GM23338 (cell line): ENCODE measurements at regions not wholly inside any gene's neighbourhood (a gene's known extent, or its start where the extent isn't known, plus 50 kb on each side); places are given as distances from the start of the nearest gene placed in this dataset.

ENCODE experiments used
- ATAC-seq: fragments of 200-7000 bp; cut with Tn5 transposase; 3 replicates; pipeline ENCODE4 v1.9.1; 2020
- DNase-seq: peaks from one replicate; pipeline ENCODE4 v3.0.0-alpha.2; 2015; ENCODE audit warnings: low spot score
- H2AFZ ChIP-seq: fragments of 200-600 bp; sonication (generic); 2 replicates; pipeline ENCODE4 v1.8.0; 2016; ENCODE audit warnings: antibody characterized with exemption, mild to moderate bottlenecking, moderate library complexity
- H3F3A ChIP-seq: fragments of 200-600 bp; sonication (generic); replicated peaks from 2 replicates; pipeline ENCODE4 v1.8.0; 2017; ENCODE audit warnings: antibody characterized with exemption, mixed run types, low read depth
- H3K27ac ChIP-seq: fragments of 200-600 bp; sonication (generic); 2 replicates; pipeline ENCODE4 v1.6.1; 2016; ENCODE audit warnings: low read depth
- H3K27me3 ChIP-seq: fragments of 200-600 bp; sonication (generic); 2 replicates; pipeline ENCODE4 v1.8.0; 2016; ENCODE audit warnings: mild to moderate bottlenecking, mixed run types, moderate library complexity; ENCODE audit not compliant: insufficient read depth
- H3K36me3 ChIP-seq: fragments of 200-600 bp; sonication (generic); 2 replicates; pipeline ENCODE4 v1.8.0; 2016; ENCODE audit warnings: mild to moderate bottlenecking; ENCODE audit not compliant: insufficient read depth
- H3K4me1 ChIP-seq: fragments of 200-600 bp; sonication (generic); 2 replicates; pipeline ENCODE4 v1.8.0; 2016; ENCODE audit warnings: mild to moderate bottlenecking, moderate library complexity; ENCODE audit not compliant: insufficient read depth
- H3K4me2 ChIP-seq: fragments of 200-600 bp; sonication (generic); 2 replicates; pipeline ENCODE4 v1.7.1; 2017; ENCODE audit warnings: mixed run types
- H3K4me3 ChIP-seq: fragments of 200-600 bp; sonication (generic); 2 replicates; pipeline ENCODE4 v1.6.1; 2016; ENCODE audit warnings: mixed run types
- H3K79me2 ChIP-seq: fragments of 200-600 bp; sonication (generic); replicated peaks from 2 replicates; pipeline ENCODE4 v1.8.0; 2017; ENCODE audit warnings: mild to moderate bottlenecking; ENCODE audit not compliant: insufficient read depth
- H3K9me2 ChIP-seq: fragments of 200-600 bp; sonication (generic); 2 replicates; pipeline ENCODE4 v1.8.0; 2017; ENCODE audit not compliant: insufficient read depth
- H4K20me1 ChIP-seq: fragments of 200-600 bp; sonication (generic); replicated peaks from 2 replicates; pipeline ENCODE4 v1.8.0; 2017; ENCODE audit warnings: mild to moderate bottlenecking; ENCODE audit not compliant: insufficient read depth
- H3K27ac Mint-ChIP-seq: 2 replicates; pipeline ENCODE4 v1.8.0; 2020; ENCODE audit warnings: inconsistent platforms, mild to moderate bottlenecking, moderate library complexity, mixed read lengths
- H3K27me3 Mint-ChIP-seq: 3 replicates; pipeline ENCODE4 v1.8.0; 2022; ENCODE audit warnings: low read depth, mild to moderate bottlenecking, moderate library complexity, mixed read lengths, inconsistent platforms; ENCODE audit not compliant: insufficient read depth, poor library complexity
- H3K36me3 Mint-ChIP-seq: 3 replicates; pipeline ENCODE4 v1.8.0; 2021; ENCODE audit warnings: low read depth, mild to moderate bottlenecking, inconsistent platforms, moderate library complexity, mixed read lengths
- H3K4me1 Mint-ChIP-seq: 3 replicates; pipeline ENCODE4 v1.8.0; 2020; ENCODE audit warnings: mild to moderate bottlenecking, inconsistent platforms, mixed read lengths
- H3K4me3 Mint-ChIP-seq: 3 replicates; pipeline ENCODE4 v1.8.0; 2021; ENCODE audit warnings: moderate library complexity, mild to moderate bottlenecking, inconsistent platforms, mixed read lengths
- H3K9me3 Mint-ChIP-seq: 3 replicates; pipeline ENCODE4 v1.8.0; 2020; ENCODE audit warnings: moderate library complexity, mild to moderate bottlenecking, inconsistent platforms, mixed read lengths
- CREB1 ChIP-seq: fragments of 250-450 bp; sonication (Bioruptor Pico); IDR thresholded peaks from 2 replicates; pipeline ENCODE4 v1.5.0; 2020; ENCODE audit warnings: low read depth, mild to moderate bottlenecking, moderate library complexity
- JUNB ChIP-seq: IDR thresholded peaks from one replicate; pipeline ENCODE4 v1.6.1; 2016; ENCODE audit warnings: antibody characterized with exemption; ENCODE audit not compliant: unreplicated experiment
- NANOG ChIP-seq: IDR thresholded peaks from 2 replicates; pipeline ENCODE4 v1.6.1; 2016; ENCODE audit warnings: antibody characterized with exemption, borderline replicate concordance
- POLR2AphosphoS5 ChIP-seq: IDR thresholded peaks from 2 replicates; pipeline ENCODE4 v1.6.1; 2016; ENCODE audit warnings: antibody characterized with exemption, low read depth
- TF ChIP-seq, protein P1 (sequence below): fragments of 250-450 bp; sonication (Bioruptor Pico); IDR thresholded peaks from 2 replicates; pipeline ENCODE4 v1.5.0; 2020; ENCODE audit warnings: mild to moderate bottlenecking, moderate library complexity
- TF ChIP-seq, protein P2 (sequence below), 2 experiments: fragments of 200-600 bp in 1 of 2; sonication (generic) in 1 of 2; conservative IDR thresholded peaks; 2 replicates each; pipeline versions ENCODE4 v1.5.1 to v1.6.1; 2016 to 2017; ENCODE audit warnings: antibody characterized with exemption in 2 of 2, low read depth in 2 of 2, mild to moderate bottlenecking in 2 of 2, moderate library complexity in 1 of 2
- TF ChIP-seq, protein P3 (sequence below): IDR thresholded peaks from 2 replicates; pipeline ENCODE4 v1.6.1; 2016; ENCODE audit warnings: antibody characterized with exemption

- TF ChIP-seq, protein P1, sequence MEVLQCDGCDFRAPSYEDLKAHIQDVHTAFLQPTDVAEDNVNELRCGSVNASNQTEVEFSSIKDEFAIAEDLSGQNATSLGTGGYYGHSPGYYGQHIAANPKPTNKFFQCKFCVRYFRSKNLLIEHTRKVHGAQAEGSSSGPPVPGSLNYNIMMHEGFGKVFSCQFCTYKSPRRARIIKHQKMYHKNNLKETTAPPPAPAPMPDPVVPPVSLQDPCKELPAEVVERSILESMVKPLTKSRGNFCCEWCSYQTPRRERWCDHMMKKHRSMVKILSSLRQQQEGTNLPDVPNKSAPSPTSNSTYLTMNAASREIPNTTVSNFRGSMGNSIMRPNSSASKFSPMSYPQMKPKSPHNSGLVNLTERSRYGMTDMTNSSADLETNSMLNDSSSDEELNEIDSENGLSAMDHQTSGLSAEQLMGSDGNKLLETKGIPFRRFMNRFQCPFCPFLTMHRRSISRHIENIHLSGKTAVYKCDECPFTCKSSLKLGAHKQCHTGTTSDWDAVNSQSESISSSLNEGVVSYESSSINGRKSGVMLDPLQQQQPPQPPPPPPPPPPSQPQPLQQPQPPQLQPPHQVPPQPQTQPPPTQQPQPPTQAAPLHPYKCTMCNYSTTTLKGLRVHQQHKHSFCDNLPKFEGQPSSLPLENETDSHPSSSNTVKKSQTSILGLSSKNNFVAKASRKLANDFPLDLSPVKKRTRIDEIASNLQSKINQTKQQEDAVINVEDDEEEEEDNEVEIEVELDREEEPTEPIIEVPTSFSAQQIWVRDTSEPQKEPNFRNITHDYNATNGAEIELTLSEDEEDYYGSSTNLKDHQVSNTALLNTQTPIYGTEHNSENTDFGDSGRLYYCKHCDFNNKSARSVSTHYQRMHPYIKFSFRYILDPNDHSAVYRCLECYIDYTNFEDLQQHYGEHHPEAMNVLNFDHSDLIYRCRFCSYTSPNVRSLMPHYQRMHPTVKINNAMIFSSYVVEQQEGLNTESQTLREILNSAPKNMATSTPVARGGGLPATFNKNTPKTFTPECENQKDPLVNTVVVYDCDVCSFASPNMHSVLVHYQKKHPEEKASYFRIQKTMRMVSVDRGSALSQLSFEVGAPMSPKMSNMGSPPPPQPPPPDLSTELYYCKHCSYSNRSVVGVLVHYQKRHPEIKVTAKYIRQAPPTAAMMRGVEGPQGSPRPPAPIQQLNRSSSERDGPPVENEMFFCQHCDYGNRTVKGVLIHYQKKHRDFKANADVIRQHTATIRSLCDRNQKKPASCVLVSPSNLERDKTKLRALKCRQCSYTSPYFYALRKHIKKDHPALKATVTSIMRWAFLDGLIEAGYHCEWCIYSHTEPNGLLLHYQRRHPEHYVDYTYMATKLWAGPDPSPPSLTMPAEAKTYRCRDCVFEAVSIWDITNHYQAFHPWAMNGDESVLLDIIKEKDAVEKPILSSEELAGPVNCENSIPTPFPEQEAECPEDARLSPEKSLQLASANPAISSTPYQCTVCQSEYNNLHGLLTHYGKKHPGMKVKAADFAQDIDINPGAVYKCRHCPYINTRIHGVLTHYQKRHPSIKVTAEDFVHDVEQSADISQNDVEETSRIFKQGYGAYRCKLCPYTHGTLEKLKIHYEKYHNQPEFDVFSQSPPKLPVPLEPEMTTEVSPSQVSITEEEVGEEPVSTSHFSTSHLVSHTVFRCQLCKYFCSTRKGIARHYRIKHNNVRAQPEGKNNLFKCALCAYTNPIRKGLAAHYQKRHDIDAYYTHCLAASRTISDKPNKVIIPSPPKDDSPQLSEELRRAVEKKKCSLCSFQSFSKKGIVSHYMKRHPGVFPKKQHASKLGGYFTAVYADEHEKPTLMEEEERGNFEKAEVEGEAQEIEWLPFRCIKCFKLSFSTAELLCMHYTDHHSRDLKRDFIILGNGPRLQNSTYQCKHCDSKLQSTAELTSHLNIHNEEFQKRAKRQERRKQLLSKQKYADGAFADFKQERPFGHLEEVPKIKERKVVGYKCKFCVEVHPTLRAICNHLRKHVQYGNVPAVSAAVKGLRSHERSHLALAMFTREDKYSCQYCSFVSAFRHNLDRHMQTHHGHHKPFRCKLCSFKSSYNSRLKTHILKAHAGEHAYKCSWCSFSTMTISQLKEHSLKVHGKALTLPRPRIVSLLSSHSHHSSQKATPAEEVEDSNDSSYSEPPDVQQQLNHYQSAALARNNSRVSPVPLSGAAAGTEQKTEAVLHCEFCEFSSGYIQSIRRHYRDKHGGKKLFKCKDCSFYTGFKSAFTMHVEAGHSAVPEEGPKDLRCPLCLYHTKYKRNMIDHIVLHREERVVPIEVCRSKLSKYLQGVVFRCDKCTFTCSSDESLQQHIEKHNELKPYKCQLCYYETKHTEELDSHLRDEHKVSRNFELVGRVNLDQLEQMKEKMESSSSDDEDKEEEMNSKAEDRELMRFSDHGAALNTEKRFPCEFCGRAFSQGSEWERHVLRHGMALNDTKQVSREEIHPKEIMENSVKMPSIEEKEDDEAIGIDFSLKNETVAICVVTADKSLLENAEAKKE (CRISPR knock-in tag): no peak
- TF ChIP-seq CREB1 (CRISPR knock-in tag) (no peak), NANOG (no peak)
Observed at GRCh38 chr21:19785941-19786340, 1212.3 kb upstream of the NCAM2 start (continued).

DNA sequence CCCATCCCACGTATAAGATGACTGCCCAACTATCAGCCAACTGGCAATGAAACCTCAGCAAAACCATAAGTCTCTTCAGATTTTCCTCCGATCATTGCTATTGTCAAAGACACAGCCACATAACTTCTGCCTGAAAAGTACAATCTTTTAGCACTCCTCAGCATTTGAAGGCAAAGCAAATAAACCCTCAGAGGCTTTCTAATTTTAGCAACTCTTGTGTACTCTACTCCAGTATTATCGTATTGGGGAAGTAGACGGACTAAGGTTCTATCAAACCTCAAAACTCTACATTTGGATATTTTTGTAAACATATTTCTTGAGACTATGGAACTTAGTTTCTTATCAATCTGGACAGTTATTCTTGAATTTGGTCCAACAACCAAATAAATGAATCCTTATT is 1206.2 kb upstream of the NCAM2 start:
- no peaks in the 10 kb centered on the region for H4K20me1 ChIP-seq
- H3K36me3 ChIP-seq: no peaks in the 10 kb centered on the region
- no peak overlapping the region for H3K27ac Mint-ChIP-seq
- ATAC-seq: no peak
- no peaks in the 10 kb centered on the region for H3K79me2 ChIP-seq
- H3K4me3 ChIP-seq: no peak overlapping the region
- H3F3A ChIP-seq: no peaks in the 10 kb centered on the region
- H3K4me3 Mint-ChIP-seq: no peak overlapping the region
- H3K4me1 Mint-ChIP-seq: no peaks in the 10 kb centered on the region
- no peaks in the 10 kb centered on the region for H3K36me3 Mint-ChIP-seq
- no peaks in the 10 kb centered on the region for H3K27me3 Mint-ChIP-seq
- no peaks in the 10 kb centered on the region; the same call in 2 of the 3 replicates for H3K9me3 Mint-ChIP-seq
- DNase-seq: no peak
- no peaks in the 10 kb centered on the region for H3K27me3 ChIP-seq
- no peaks in the 10 kb centered on the region for H3K4me1 ChIP-seq
- no peak overlapping the region for H3K4me2 ChIP-seq
- H2AFZ ChIP-seq: no peak overlapping the region
- no peak overlapping the region for H3K27ac ChIP-seq
- no peaks in the 10 kb centered on the region for H3K9me2 ChIP-seq
- TF ChIP-seq, protein P2, sequence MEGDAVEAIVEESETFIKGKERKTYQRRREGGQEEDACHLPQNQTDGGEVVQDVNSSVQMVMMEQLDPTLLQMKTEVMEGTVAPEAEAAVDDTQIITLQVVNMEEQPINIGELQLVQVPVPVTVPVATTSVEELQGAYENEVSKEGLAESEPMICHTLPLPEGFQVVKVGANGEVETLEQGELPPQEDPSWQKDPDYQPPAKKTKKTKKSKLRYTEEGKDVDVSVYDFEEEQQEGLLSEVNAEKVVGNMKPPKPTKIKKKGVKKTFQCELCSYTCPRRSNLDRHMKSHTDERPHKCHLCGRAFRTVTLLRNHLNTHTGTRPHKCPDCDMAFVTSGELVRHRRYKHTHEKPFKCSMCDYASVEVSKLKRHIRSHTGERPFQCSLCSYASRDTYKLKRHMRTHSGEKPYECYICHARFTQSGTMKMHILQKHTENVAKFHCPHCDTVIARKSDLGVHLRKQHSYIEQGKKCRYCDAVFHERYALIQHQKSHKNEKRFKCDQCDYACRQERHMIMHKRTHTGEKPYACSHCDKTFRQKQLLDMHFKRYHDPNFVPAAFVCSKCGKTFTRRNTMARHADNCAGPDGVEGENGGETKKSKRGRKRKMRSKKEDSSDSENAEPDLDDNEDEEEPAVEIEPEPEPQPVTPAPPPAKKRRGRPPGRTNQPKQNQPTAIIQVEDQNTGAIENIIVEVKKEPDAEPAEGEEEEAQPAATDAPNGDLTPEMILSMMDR (conservative IDR thresholded peaks at IDR 0.05; ENCODE audit: low read depth in 2 of 2): no peak
- TF ChIP-seq POLR2AphosphoS5 (no peak), JUNB (no peak), NANOG (no peak)
- TF ChIP-seq, protein P1 (CRISPR knock-in tag): no peak
- TF ChIP-seq, protein P3, sequence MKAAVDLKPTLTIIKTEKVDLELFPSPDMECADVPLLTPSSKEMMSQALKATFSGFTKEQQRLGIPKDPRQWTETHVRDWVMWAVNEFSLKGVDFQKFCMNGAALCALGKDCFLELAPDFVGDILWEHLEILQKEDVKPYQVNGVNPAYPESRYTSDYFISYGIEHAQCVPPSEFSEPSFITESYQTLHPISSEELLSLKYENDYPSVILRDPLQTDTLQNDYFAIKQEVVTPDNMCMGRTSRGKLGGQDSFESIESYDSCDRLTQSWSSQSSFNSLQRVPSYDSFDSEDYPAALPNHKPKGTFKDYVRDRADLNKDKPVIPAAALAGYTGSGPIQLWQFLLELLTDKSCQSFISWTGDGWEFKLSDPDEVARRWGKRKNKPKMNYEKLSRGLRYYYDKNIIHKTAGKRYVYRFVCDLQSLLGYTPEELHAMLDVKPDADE: no peak
